GM21529 (cell line): ENCODE measurements at regions not wholly inside any gene's neighbourhood (a gene's known extent, or its start where the extent isn't known, plus 50 kb on each side); places are given as distances from the start of the nearest gene placed in this dataset.
"Not testable (repeated sequence)": the region's sequence is repeated elsewhere in the genome, so short reads cannot be mapped to it uniquely, and the experiment has no call there.

Source experiments
- ATAC-seq: cut with Tn5 transposase; IDR thresholded peaks from one replicate; pipeline ENCODE4 v1.9.1; 2021; ENCODE audit not compliant: unreplicated experiment

GRCh38 chr14:25699981-25700380, 650.0 kb upstream of the STXBP6 start:
- ATAC-seq, result no peak

- ATAC-seq, result no peak
Measured at GRCh38 chr14:25698111-25698510, 648.2 kb upstream of the STXBP6 start.

GRCh38 chr14:25696176-25696575, 646.2 kb upstream of the STXBP6 start:
- no peak for ATAC-seq

GRCh38 chr14:25685004-25685403, 635.1 kb upstream of the STXBP6 start:
- no peak for ATAC-seq

DNA sequence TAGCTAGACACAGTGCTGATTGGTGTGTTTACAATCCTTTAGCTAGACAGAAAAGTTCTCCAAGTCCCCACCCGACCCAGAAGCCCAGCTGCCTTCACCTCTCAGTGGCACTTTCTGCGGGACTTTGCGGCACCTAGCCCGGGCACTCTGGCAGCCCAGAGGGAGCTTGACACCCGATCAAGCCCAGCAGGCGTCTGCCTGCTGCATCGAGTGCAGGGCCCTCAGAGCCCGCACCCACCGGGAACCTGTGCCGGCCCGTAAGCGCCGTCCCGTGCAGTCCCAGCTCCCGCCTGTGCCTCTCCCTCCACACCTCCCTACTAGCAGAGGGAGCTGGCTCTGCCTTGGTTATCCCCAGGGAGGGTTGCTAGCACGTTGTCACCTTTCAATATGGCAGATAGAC, 631.0 kb upstream of the STXBP6 start:
- no peak for ATAC-seq

DNA sequence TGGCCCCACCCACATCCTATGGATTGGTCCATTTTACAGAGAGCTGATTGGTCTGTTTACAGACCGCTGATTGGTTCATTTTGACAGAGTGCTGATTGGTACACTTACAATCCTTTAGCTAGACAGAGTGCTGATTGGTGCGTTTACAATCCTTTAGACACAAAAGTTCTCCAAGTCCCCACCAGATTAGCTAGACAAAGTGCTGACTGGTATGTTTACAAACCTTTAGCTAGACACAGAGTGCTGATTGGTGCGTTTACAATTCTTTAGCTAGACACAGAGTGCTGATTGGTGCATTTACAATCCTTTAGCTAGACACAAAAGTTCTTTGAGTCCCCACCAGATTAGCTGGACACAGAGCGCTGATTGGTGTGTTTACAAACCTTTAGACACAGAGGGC, 630.6 kb upstream of the STXBP6 start:
- not testable (repeated sequence) for ATAC-seq

DNA sequence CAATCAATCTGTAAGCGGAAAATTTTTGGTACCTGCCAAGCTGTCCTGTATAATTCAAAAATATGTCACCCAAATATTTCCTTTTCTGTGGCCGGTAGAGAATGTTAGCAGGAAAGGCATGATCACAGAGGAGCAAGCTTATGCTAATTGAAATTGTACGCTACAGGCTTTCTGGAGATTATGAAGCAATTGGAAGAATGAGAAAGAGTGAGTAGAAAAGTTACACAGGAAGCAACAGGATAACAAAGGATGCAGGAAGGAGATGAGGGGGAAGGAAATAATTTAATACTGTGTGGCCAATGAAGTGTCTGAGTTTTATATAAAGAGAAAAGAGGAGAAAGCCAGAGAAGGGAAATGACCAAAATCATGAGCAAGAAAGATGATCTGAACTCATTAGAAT, 627.2 kb upstream of the STXBP6 start:
- no peak for ATAC-seq

DNA sequence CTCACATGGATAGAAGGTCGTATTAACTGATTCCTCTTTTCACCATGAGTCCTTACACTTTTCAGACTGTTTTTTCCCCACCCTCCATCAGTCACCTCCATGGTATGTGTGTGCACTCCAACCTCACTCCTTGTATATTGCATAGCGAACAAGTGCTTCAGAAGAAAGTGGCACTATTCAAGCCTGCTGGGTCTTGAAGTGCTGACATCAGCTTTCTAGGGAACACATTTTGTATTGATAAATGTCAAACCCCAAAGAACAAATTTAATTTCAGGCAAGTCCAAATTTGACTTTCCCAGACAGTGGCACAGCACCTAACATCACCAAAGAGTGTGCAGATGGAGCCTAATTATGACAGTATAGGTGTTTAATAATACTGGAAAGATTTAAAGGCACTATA, 617.4 kb upstream of the STXBP6 start:
- no peak for ATAC-seq

DNA sequence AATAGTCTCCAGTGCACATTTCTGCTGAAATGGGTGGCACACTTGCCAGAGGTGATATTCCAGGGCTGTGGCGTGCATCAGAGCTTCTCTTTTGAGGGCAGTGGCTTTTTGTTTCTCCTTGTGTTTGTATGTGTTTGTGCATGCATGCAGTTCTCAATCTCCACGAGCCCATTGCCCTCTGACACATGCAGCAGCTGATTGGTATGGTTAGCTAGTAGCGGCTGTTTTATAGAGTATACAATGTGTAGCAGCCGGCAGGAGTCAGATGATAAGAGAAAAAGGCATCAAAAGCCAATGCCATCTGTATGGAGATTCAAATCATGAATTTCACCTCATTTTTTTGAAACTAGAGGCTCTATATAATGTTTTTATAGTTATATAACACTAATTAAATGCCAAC, 616.9 kb upstream of the STXBP6 start:
- no peak for ATAC-seq

DNA sequence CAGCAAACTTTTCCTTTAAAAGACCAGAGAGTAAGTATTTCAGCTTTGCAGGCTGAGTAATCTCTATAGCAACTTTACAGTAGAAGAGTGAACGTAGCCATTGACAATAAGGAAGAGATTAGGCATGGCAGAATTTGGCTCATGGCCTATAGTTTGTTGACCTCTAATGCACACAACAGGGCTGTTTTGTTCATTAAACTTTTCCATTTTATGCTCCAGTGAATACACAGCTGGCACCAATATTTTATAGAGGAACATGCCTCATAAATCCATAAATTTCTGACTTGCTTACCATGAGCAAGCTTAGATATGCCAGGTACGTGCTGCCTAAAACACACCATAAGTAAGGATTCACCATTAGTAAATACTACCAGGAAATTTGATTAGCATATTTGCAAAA, 609.0 kb upstream of the STXBP6 start:
- ATAC-seq, result no peak

GRCh38 chr14:25630447-25630846, 580.5 kb upstream of the STXBP6 start:
- ATAC-seq, result no peak

- ATAC-seq, result no peak
Measured at GRCh38 chr14:25628978-25629377, 579.0 kb upstream of the STXBP6 start.

DNA sequence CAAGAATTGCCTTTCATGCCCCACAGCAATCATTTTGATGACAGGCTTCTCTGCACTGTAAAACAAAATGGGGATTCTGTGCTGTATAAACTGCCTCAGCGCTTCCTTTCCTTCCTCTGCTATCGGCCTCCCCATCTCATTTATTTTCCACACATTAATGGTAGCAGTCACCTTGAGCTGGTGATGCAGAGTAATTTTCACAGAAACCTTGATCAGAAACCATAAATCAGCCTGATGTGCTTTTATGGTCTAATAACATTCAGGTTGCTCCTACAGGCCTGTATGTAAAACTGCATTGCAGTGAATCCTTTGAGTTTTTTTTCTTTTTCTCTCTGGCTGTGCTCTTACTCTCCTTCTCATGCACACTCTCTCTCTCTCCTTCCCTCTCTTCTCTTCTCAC, 578.4 kb upstream of the STXBP6 start:
- no peak for ATAC-seq

GRCh38 chr14:25626986-25627385, 577.0 kb upstream of the STXBP6 start:
- no peak for ATAC-seq

DNA sequence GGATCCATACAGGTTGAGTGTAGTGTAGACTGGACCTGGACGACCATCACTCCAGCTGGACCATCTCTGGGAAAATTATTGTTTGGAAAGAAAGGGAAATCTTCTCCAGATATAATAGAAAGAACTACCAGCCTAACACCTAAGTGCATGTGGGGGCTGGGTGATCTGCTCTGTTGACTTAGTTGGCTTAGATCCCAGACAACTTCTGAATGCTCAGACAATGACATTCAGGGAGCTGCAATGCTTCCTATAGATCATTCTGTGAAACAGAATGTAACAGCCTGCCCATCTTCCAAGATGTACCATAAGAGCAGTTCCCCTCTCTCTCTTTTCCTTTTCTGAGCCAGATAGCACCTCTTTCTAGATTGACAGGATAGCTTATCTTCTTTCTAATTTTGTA, 572.8 kb upstream of the STXBP6 start:
- ATAC-seq, result no peak

- no peak for ATAC-seq
Measured at GRCh38 chr14:25620515-25620914, 570.6 kb upstream of the STXBP6 start.

DNA sequence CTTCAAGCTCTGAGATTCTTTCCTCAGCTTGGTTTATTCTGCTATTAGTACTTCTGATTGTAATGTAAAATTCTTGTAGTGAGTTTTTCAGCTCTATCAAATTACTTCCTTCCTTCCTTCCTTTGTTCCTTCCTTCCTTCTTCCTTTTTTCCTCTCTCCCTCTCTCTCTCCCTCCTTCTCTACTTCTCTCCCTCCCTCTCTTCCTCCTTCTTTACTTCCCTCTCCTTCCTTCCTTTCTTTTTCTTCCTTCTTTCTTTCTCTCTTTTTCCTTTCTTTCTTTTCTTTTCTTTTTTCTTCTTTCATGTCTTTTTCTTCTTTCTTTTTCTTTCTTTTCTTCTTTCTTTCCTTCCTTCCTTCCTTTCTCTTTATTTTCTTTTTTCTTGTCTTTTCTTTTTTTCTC, 565.2 kb upstream of the STXBP6 start:
- no peak for ATAC-seq

DNA sequence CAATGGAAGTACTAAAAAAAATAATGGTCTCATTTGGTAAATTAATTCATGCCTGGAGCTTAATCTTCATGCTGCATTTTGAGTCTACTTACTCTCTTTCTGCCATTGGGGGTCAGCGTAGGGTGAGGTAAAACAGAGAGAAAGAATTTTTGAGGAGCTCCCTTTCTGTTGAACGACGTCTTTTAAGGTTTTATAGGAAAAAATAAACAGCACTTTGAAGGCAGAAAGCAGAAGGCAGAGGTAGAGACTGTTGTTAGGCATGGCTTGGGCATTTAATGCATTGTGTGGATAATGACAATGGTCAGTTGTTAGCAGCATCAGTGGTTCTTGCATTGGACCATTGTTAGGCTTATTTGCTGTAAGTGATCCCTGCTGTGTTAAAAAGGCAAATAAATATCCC, 557.2 kb upstream of the STXBP6 start:
- no peak for ATAC-seq

GRCh38 chr14:25602106-25602505, 552.2 kb upstream of the STXBP6 start:
- ATAC-seq, result no peak

DNA sequence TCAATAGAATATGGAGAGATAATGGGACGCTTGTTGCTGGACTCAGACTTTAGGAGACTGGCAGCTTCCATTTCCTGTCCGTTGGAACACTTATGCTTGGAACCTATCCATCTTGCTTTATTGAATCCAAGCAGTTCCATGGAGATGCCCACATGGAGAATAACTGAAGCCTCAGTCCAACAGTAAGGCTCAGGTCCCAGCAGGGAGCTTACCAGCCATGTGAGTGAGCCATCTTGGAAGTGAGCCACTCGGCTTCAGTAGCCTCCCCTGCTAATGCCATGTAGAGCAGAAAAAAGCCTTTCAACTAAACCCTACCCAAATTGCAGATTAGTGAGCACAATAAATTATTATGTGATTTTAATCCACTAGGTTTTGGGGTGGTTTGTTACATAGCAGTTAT, 538.8 kb upstream of the STXBP6 start:
- no peak for ATAC-seq

DNA sequence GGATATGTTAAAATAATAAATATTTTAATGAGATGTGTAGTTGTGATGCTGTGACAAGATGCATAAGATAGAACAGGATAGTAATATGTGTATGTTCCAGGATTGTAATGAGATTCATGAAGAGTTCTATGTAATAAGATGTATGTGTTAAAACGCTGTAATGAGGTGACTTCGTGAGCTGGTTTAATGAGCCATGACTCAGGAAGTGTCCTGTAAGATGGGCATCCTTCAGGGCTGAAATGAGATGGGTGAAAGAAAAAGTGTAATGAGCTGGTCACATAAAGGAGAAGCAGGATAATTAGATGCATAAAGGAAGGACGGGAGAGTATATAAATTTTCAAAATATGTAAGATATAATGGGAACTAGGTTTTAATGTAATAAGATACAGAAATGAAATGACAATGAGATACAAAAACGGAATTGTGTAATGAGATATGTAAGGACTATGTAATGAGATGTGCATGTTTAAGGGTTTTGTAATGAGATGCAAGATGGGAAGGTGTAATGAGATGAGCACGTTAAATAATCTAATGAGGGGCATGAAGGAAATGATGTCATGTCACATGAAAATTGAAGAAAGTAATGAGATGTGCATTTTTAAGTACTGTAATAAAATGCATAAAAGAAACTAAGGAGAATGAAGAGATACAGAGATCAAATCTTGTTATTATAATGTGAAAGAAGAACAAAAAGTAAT, 524.8 kb upstream of the STXBP6 start:
- ATAC-seq, result no peak

GRCh38 chr14:25570483-25570882, 520.5 kb upstream of the STXBP6 start:
- no peak for ATAC-seq

GRCh38 chr14:25557466-25557865, 507.5 kb upstream of the STXBP6 start:
- no peak for ATAC-seq
